ENCODE measurements at regions not wholly inside any gene's neighbourhood (a gene's known extent, or its start where the extent isn't known, plus 50 kb on each side); places are given as distances from the start of the nearest gene placed in this dataset.

GRCh38 chr13:108102771-108103170 is 112.6 kb downstream of the LIG4 start:
- TF ChIP-seq, protein P1, sequence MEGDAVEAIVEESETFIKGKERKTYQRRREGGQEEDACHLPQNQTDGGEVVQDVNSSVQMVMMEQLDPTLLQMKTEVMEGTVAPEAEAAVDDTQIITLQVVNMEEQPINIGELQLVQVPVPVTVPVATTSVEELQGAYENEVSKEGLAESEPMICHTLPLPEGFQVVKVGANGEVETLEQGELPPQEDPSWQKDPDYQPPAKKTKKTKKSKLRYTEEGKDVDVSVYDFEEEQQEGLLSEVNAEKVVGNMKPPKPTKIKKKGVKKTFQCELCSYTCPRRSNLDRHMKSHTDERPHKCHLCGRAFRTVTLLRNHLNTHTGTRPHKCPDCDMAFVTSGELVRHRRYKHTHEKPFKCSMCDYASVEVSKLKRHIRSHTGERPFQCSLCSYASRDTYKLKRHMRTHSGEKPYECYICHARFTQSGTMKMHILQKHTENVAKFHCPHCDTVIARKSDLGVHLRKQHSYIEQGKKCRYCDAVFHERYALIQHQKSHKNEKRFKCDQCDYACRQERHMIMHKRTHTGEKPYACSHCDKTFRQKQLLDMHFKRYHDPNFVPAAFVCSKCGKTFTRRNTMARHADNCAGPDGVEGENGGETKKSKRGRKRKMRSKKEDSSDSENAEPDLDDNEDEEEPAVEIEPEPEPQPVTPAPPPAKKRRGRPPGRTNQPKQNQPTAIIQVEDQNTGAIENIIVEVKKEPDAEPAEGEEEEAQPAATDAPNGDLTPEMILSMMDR (conservative IDR thresholded peaks at IDR 0.05): no peak
- no peak for TF ChIP-seq ZFX (IDR thresholded peaks at IDR 0.05)

Measured in C4-2B (cell line).